ENCODE measurements at regions not wholly inside any gene's neighbourhood (a gene's known extent, or its start where the extent isn't known, plus 50 kb on each side); places are given as distances from the start of the nearest gene placed in this dataset.
"Not testable (repeated sequence)": the region's sequence is repeated elsewhere in the genome, so short reads cannot be mapped to it uniquely, and the experiment has no call there.

DNA sequence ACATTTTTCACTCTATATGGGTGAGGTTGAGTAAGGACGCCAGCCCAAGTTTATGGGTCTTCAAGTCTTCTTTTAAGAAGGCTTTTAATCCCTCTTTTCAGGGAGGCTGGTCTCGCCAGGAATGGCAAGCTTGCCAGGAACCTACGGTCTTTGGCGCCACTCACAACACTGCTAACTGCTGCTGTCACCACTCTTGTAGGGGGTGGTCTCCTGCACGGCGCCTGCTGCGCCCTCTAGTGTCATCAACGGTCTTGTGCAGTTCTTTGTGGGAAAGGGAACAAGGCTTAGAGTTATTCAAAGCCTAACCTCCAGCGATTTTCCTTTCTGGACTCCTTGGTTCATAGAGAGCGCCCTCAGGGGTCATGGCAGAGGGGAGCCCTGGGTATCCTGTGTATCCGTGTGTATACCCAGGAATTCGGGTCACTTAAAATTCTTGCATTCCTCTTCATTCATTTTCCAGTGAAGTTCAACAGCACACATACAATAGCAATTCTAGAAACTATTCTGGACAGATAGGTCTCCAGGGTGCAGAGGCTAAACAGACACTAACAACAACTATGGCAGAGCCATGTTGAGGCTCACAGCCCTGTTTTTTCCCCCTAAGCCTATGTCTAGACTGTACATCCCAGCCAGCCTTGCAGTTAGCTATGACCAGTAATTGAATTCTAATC is 392.8 kb upstream of the CAMK1G start:
- 0 out of 3 replicates have a peak, but pooled peaks have one; percentile 49 for ATAC-seq (ENCODE audit: low read depth)
- Histone ChIP-seq H3K36me3 (ENCODE audit: low read depth) (no peaks in the 10 kb centered on the region), H3K4me1 (ENCODE audit: insufficient read depth, poor library complexity, severe bottlenecking) (no peaks in the 10 kb centered on the region), H3K27me3 (ENCODE audit: insufficient read depth, poor library complexity, severe bottlenecking) (no peaks in the 10 kb centered on the region), H3K9me3 (ENCODE audit: severe bottlenecking) (no peaks in the 10 kb centered on the region), H3K4me3 (ENCODE audit: severe bottlenecking) (no peak overlapping the region), H3K27ac (ENCODE audit: poor library complexity, severe bottlenecking) (no peak overlapping the region)
- no peak for DNase-seq (ENCODE audit: low spot score)
- TF ChIP-seq, protein P1, sequence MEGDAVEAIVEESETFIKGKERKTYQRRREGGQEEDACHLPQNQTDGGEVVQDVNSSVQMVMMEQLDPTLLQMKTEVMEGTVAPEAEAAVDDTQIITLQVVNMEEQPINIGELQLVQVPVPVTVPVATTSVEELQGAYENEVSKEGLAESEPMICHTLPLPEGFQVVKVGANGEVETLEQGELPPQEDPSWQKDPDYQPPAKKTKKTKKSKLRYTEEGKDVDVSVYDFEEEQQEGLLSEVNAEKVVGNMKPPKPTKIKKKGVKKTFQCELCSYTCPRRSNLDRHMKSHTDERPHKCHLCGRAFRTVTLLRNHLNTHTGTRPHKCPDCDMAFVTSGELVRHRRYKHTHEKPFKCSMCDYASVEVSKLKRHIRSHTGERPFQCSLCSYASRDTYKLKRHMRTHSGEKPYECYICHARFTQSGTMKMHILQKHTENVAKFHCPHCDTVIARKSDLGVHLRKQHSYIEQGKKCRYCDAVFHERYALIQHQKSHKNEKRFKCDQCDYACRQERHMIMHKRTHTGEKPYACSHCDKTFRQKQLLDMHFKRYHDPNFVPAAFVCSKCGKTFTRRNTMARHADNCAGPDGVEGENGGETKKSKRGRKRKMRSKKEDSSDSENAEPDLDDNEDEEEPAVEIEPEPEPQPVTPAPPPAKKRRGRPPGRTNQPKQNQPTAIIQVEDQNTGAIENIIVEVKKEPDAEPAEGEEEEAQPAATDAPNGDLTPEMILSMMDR (IDR thresholded peaks at IDR 0.05; ENCODE audit: poor library complexity, severe bottlenecking): peak; percentile 59

DNA sequence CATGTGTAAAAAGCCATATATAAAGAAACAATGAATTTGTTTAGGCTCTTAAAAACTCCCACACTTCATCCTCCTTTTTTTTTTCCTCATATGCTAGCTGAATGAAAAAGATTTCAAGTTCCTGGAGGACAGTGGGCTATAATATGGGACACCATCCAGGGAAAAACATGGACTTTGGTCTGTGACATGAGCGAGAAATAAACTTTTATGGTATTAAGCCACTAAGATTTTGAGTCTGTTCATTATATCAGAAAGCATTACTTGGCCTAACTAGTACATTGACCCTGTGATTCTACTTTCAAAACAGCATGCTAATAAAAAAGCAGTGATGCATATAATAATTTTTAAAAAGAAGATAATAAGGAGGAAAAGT is 392.3 kb upstream of the CAMK1G start:
- no peak overlapping the region for H3K27ac ChIP-seq (ENCODE audit: poor library complexity, severe bottlenecking)
- TF ChIP-seq, protein P1 (IDR thresholded peaks at IDR 0.05; ENCODE audit: poor library complexity, severe bottlenecking): no peak

DNA sequence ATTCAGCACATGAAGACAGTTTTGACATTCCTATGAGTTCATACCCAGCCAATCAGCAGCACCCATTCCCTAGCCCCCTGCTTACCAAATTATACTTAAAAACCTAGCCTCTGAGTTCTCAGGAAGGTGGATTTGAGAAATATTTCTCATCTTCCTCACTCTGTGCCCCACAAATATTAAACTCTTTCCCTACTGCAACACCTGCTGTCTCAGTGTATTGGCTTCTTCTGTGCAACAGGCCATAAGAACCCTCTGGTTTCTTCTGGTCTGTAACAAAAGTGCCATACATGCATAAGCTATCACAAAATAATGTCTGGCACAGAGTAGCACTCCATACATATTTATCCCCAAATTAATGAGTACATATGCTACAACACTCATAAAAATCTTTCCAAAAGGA is 387.4 kb upstream of the CAMK1G start:
- H3K9me3 ChIP-seq (ENCODE audit: severe bottlenecking): no peaks in the 10 kb centered on the region
- no peak overlapping the region for H3K27ac ChIP-seq (ENCODE audit: poor library complexity, severe bottlenecking)
- H3K4me1 ChIP-seq (ENCODE audit: insufficient read depth, poor library complexity, severe bottlenecking): no peaks in the 10 kb centered on the region
- TF ChIP-seq, protein P1 (IDR thresholded peaks at IDR 0.05; ENCODE audit: poor library complexity, severe bottlenecking): no peak
- H3K36me3 ChIP-seq (ENCODE audit: low read depth): no peaks in the 10 kb centered on the region
- ATAC-seq (ENCODE audit: low read depth): no peak
- no peaks in the 10 kb centered on the region for H3K27me3 ChIP-seq (ENCODE audit: insufficient read depth, poor library complexity, severe bottlenecking)
- no peak overlapping the region for H3K4me3 ChIP-seq (ENCODE audit: severe bottlenecking)
- no peak for DNase-seq (ENCODE audit: low spot score)

More for the DNA sequence above, 392.3 kb upstream of the CAMK1G start:
- no peaks in the 10 kb centered on the region for H3K4me1 ChIP-seq (ENCODE audit: insufficient read depth, poor library complexity, severe bottlenecking)
- H3K36me3 ChIP-seq (ENCODE audit: low read depth): no peaks in the 10 kb centered on the region
- H3K27me3 ChIP-seq (ENCODE audit: insufficient read depth, poor library complexity, severe bottlenecking): no peaks in the 10 kb centered on the region
- no peaks in the 10 kb centered on the region for H3K9me3 ChIP-seq (ENCODE audit: severe bottlenecking)
- DNase-seq (ENCODE audit: low spot score) (no peak), ATAC-seq (ENCODE audit: low read depth) (no peak)
- H3K4me3 ChIP-seq (ENCODE audit: severe bottlenecking): no peak overlapping the region

DNA sequence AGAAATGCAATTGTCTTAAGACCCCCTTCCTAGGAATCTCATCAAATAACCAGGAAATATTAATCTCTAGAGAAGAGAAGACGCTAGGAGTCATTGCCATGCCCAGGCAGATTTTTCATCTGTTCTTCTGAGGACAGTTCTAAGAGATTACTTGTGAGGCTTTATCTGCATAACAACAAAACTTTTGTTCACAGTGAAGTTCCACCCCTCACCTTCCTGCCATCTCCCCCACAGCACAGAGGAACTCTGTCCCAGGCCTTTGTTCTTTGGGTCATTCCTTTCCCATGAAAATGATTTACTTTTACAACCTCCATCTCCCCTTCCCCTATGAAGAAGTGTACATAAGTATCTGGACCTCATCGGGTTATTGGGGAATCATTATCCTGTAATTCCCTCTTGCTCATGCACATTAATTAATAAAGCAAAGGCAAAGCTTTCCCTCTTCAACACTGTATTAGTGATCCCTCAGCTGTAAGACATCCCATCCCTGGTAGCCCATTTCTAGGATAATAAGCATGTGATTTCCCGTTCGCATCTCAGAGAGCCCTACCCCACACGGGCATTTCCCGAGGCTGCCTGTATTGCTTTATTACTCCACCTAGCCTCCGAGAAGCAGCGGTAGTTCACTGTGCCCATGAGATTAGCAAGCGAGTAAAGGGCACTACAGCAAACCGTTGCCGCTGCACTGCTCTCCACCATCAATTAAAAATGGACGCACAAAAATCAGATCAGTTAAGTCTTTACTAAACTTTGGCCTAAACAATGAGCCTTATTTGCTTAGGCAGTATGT is 384.4 kb upstream of the CAMK1G start:
- Histone ChIP-seq H3K27ac (ENCODE audit: poor library complexity, severe bottlenecking) (no peak overlapping the region), H3K36me3 (ENCODE audit: low read depth) (no peaks in the 10 kb centered on the region), H3K9me3 (ENCODE audit: severe bottlenecking) (no peaks in the 10 kb centered on the region), H3K4me3 (ENCODE audit: severe bottlenecking) (no peak overlapping the region), H3K27me3 (ENCODE audit: insufficient read depth, poor library complexity, severe bottlenecking) (no peaks in the 10 kb centered on the region), H3K4me1 (ENCODE audit: insufficient read depth, poor library complexity, severe bottlenecking) (no peaks in the 10 kb centered on the region)
- ATAC-seq (ENCODE audit: low read depth) (no peak), DNase-seq (ENCODE audit: low spot score) (no peak)
- TF ChIP-seq, protein P1 (IDR thresholded peaks at IDR 0.05; ENCODE audit: poor library complexity, severe bottlenecking): no peak

DNA sequence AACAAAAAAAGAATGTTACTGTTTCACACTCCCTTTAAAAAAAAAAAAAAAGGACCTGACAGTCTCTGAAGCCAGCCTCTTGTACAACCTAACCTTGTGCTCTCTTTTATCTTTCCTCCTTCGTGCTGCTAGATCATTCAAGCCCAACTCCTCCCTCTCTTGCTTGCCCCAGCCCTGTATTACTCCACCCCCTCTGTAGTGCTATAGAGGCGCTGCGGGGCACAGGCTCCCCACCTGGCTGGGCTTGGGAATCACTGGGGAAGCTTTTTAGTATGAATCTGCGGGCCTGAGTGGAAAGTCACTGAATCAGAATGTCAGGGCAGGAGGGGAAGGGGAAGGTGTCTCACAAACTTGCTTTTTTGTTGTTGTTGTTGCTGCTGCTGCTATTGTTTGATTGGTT is 383.7 kb upstream of the CAMK1G start:
- H3K9me3 ChIP-seq (ENCODE audit: severe bottlenecking): no peaks in the 10 kb centered on the region
- H3K4me3 ChIP-seq (ENCODE audit: severe bottlenecking): no peak overlapping the region
- TF ChIP-seq, protein P1 (IDR thresholded peaks at IDR 0.05; ENCODE audit: poor library complexity, severe bottlenecking): no peak
- no peak overlapping the region for H3K27ac ChIP-seq (ENCODE audit: poor library complexity, severe bottlenecking)
- no peaks in the 10 kb centered on the region for H3K4me1 ChIP-seq (ENCODE audit: insufficient read depth, poor library complexity, severe bottlenecking)
- ATAC-seq (ENCODE audit: low read depth) (no peak), DNase-seq (ENCODE audit: low spot score) (no peak)
- H3K27me3 ChIP-seq (ENCODE audit: insufficient read depth, poor library complexity, severe bottlenecking): no peaks in the 10 kb centered on the region
- no peaks in the 10 kb centered on the region for H3K36me3 ChIP-seq (ENCODE audit: low read depth)

DNA sequence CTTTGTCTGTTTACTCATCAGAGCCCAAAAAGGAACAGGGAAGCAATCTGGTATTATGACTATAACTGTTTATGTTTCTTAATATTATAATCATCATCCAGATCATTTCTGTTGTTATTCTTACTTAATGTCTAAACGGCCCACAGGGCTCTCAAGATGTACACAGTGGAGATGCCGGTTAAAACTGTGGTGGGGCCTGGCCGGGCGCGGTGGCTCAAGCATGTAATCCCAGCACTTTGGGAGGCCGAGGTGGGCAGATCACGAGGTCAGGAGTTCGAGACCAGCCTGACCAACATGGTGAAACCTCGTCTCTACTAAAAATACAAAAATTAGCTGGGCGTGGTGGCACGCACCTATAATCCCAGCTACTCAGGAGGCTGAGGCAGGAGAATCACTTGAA is 381.2 kb upstream of the CAMK1G start:
- ATAC-seq (ENCODE audit: low read depth); H3K4me1 ChIP-seq (ENCODE audit: insufficient read depth, poor library complexity, severe bottlenecking); H3K9me3 ChIP-seq (ENCODE audit: severe bottlenecking); H3K27ac ChIP-seq (ENCODE audit: poor library complexity, severe bottlenecking); H3K36me3 ChIP-seq (ENCODE audit: low read depth); H3K27me3 ChIP-seq (ENCODE audit: insufficient read depth, poor library complexity, severe bottlenecking); H3K4me3 ChIP-seq (ENCODE audit: severe bottlenecking); DNase-seq (ENCODE audit: low spot score): not testable (repeated sequence)

All from RWPE2 (cell line).